ENCODE measurements at regions not wholly inside any gene's neighbourhood (a gene's known extent, or its start where the extent isn't known, plus 50 kb on each side); places are given as distances from the start of the nearest gene placed in this dataset.

GRCh38 chr7:145382762-145383161 is 546.9 kb upstream of the TPK1 start:
- Histone ChIP-seq H3K56ac (replicated peaks; ENCODE audit: insufficient read length, low read depth, low read length) (no peak overlapping the region), H4K91ac (replicated peaks; ENCODE audit: insufficient read length, low read length) (no peak overlapping the region), H3K36me3 (ENCODE audit: control insufficient read depth in 2 of 4, insufficient read depth in 4 of 4, low read length in 3 of 4) (no peaks in the 10 kb centered on the region), H3K79me1 (ENCODE audit: low read depth, low read length) (no peaks in the 10 kb centered on the region), H4K8ac (ENCODE audit: extremely low read depth, insufficient read depth, low read length) (no peak overlapping the region), H3K27me3 (replicated peaks in 1 of 4; ENCODE audit: control insufficient read depth in 3 of 4, extremely low read depth in 1 of 4, insufficient read depth in 3 of 4, low read length in 3 of 4) (no peaks in the 10 kb centered on the region), H2BK20ac (ENCODE audit: low read length) (no peak overlapping the region), H3K18ac (ENCODE audit: extremely low read depth, low read length) (no peak overlapping the region), H3K4me2 (ENCODE audit: insufficient read depth in 1 of 2, low read depth in 2 of 2, low read length in 2 of 2) (no peak overlapping the region), H2BK120ac (replicated peaks; ENCODE audit: low read depth, low read length) (no peak overlapping the region), H3K14ac (ENCODE audit: insufficient read length) (no peak overlapping the region), H3K27ac (ENCODE audit: low read depth, low read length) (no peak overlapping the region), H4K5ac (ENCODE audit: insufficient read length, low read depth, low read length) (no peak overlapping the region), H2AK5ac (ENCODE audit: low read depth, low read length) (no peak overlapping the region), H3K23ac (ENCODE audit: insufficient read length) (no peak overlapping the region), H2BK5ac (ENCODE audit: low read depth, low read length) (no peak overlapping the region), H2BK15ac (ENCODE audit: low read length) (no peak overlapping the region), H3K23me2 (ENCODE audit: low read depth, low read length) (no peaks in the 10 kb centered on the region), H2BK12ac (ENCODE audit: low read depth, low read length) (no peak overlapping the region), H3K4me3 (ENCODE audit: extremely low read depth in 1 of 4, insufficient read depth in 2 of 4, low read depth in 3 of 4, low read length in 4 of 4) (no peak overlapping the region), H3K9ac (replicated peaks in 1 of 4; ENCODE audit: extremely low read depth in 1 of 4, low read depth in 3 of 4, low read length in 3 of 4) (no peak overlapping the region), H3K4me1 (replicated peaks in 1 of 4; ENCODE audit: control insufficient read depth in 3 of 4, insufficient read depth in 4 of 4, low read length in 3 of 4) (no peaks in the 10 kb centered on the region), H2AFZ (ENCODE audit: low read length) (no peak overlapping the region), H3K4ac (replicated peaks; ENCODE audit: insufficient read length, low read depth, low read length) (no peak overlapping the region), H4K20me1 (replicated peaks in 1 of 2; ENCODE audit: control insufficient read depth in 1 of 2, insufficient read depth in 2 of 2, low read length in 2 of 2) (no peaks in the 10 kb centered on the region), H3K79me2 (ENCODE audit: control insufficient read depth in 1 of 2, insufficient read depth in 2 of 2, low read length in 2 of 2) (no peaks in the 10 kb centered on the region), H3K9me3 (ENCODE audit: insufficient read depth in 2 of 2, low read depth in 1 of 2, low read length in 1 of 2) (no peaks in the 10 kb centered on the region)
- FAIRE-seq: no peak
- ChIA-PET POLR2A (ENCODE audit: partially characterized antibody) (no interaction called here), CTCF (ENCODE audit: partially characterized antibody) (no interaction called here)
- DNase-seq (ENCODE audit: low read depth in 1 of 2, low spot score in 2 of 2): no peak
- WGBS, 2 experiments (ENCODE audit: extremely low coverage in 1 of 2, insufficient coverage in 1 of 2, insufficient read length in 1 of 2, insufficient replicate concordance in 2 of 2, low coverage in 1 of 2, low lambda C conversion rate in 2 of 2, missing lambda C conversion rate in 1 of 2): 81% methylated on average over 1 of the region's 1 CpG; no CpG with 5 or more reads in 1 of the 2 experiments
- TF ChIP-seq, protein P1, sequence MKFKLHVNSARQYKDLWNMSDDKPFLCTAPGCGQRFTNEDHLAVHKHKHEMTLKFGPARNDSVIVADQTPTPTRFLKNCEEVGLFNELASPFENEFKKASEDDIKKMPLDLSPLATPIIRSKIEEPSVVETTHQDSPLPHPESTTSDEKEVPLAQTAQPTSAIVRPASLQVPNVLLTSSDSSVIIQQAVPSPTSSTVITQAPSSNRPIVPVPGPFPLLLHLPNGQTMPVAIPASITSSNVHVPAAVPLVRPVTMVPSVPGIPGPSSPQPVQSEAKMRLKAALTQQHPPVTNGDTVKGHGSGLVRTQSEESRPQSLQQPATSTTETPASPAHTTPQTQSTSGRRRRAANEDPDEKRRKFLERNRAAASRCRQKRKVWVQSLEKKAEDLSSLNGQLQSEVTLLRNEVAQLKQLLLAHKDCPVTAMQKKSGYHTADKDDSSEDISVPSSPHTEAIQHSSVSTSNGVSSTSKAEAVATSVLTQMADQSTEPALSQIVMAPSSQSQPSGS (IDR thresholded peaks at IDR 0.05; ENCODE audit: low read length): no peak
- TF ChIP-seq ATF3 (IDR thresholded peaks at IDR 0.05; ENCODE audit: insufficient read depth, low read depth, low read length) (no peak), SRF (IDR thresholded peaks at IDR 0.05; ENCODE audit: low read depth, low read length) (no peak), HDAC6 (IDR thresholded peaks at IDR 0.05; ENCODE audit: low read depth, low read length) (no peak), TCF12 (IDR thresholded peaks at IDR 0.05; ENCODE audit: low read depth, low read length) (no peak), NRF1 (IDR thresholded peaks at IDR 0.05; ENCODE audit: low read depth, low read length) (no peak), POLR2AphosphoS5 (IDR thresholded peaks at IDR 0.05; ENCODE audit: low read depth, low read length) (no peak), ASH2L (IDR thresholded peaks at IDR 0.05; ENCODE audit: low read length) (no peak), KDM5A (IDR thresholded peaks at IDR 0.05; ENCODE audit: low read length) (no peak), CHD1 (IDR thresholded peaks at IDR 0.05; ENCODE audit: low read depth, low read length) (no peak), SAP30 (IDR thresholded peaks at IDR 0.05; ENCODE audit: insufficient read depth, insufficient replicate concordance, low read length) (no peak), CTBP2 (IDR thresholded peaks at IDR 0.05; ENCODE audit: borderline replicate concordance, insufficient read depth, insufficient read length, low read length) (no peak)
- TF ChIP-seq, protein P2, sequence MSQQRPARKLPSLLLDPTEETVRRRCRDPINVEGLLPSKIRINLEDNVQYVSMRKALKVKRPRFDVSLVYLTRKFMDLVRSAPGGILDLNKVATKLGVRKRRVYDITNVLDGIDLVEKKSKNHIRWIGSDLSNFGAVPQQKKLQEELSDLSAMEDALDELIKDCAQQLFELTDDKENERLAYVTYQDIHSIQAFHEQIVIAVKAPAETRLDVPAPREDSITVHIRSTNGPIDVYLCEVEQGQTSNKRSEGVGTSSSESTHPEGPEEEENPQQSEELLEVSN (IDR thresholded peaks at IDR 0.05): no peak
